ENCODE measurements at regions not wholly inside any gene's neighbourhood (a gene's known extent, or its start where the extent isn't known, plus 50 kb on each side); places are given as distances from the start of the nearest gene placed in this dataset.

DNA sequence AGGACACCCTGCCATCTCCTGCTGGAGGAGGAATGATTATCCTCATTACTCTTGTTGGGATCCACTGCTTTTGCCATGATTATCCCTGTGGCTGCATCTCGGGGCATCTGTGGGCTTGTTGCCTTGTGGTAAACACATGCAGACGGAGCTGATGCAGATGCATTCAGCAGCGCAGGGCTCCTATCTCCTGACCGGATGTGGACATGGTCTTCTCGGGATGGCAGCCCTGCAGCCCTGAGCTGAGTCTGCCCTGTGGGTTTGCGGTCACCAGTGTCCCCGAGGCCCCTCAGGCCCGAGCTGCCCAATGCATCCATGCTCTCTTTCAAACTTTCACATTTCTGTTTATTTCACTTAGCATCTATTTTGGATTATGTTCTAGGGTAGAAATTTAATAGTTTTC lies 250.4 kb upstream of the IRX1 start:
- ATAC-seq (ENCODE audit: low FRiP score in 2 of 2) (no peak), DNase-seq (no peak)
- Histone ChIP-seq H3K36me3 (no peaks in the 10 kb centered on the region), H3K27me3 (no peaks in the 10 kb centered on the region), H3K9me3 (no peaks in the 10 kb centered on the region), H3K4me1 (no peaks in the 10 kb centered on the region), H3K4me3 (no peak overlapping the region), H3K27ac (no peak overlapping the region)
- WGBS, 2 donors, result 88 to 94% methylated on average over 5 to 8 of the region's 8 CpGs
- no peak for TF ChIP-seq EP300 (IDR thresholded peaks at IDR 0.05)
- TF ChIP-seq, protein P1, sequence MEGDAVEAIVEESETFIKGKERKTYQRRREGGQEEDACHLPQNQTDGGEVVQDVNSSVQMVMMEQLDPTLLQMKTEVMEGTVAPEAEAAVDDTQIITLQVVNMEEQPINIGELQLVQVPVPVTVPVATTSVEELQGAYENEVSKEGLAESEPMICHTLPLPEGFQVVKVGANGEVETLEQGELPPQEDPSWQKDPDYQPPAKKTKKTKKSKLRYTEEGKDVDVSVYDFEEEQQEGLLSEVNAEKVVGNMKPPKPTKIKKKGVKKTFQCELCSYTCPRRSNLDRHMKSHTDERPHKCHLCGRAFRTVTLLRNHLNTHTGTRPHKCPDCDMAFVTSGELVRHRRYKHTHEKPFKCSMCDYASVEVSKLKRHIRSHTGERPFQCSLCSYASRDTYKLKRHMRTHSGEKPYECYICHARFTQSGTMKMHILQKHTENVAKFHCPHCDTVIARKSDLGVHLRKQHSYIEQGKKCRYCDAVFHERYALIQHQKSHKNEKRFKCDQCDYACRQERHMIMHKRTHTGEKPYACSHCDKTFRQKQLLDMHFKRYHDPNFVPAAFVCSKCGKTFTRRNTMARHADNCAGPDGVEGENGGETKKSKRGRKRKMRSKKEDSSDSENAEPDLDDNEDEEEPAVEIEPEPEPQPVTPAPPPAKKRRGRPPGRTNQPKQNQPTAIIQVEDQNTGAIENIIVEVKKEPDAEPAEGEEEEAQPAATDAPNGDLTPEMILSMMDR (IDR thresholded peaks at IDR 0.05), result no peak
- TF ChIP-seq POLR2AphosphoS5 (IDR thresholded peaks at IDR 0.05), result no peak
- TF ChIP-seq POLR2A (IDR thresholded peaks at IDR 0.05), result no peak

DNA sequence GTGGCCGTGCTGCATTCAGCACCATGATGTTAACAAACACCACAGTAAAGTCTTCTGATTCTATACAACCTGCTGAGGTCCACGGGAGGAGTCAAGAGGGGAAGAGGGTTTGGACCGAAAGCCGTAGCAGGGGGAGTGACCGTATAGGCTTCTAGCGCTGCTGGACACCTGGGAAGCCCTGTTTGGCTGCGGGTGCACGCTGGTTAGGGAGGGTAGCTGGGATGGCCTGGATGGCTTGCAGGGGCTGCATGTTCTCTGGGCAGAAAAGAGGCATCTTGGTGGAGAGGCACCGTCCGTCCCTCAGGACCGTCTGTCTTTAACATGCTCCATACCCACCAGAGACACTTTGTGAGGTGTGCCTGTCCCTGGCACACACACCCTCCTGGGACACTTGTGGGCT lies 251.0 kb upstream of the IRX1 start:
- H3K9me3 ChIP-seq, result no peaks in the 10 kb centered on the region
- ATAC-seq (ENCODE audit: low FRiP score in 2 of 2) (no peak), DNase-seq (no peak)
- no peak overlapping the region for H3K27ac ChIP-seq
- no peak overlapping the region for H3K4me3 ChIP-seq
- no peaks in the 10 kb centered on the region for H3K36me3 ChIP-seq
- TF ChIP-seq EP300 (IDR thresholded peaks at IDR 0.05) (no peak), POLR2A (IDR thresholded peaks at IDR 0.05) (no peak)
- TF ChIP-seq, protein P1 (IDR thresholded peaks at IDR 0.05), result no peak
- H3K27me3 ChIP-seq, result no peaks in the 10 kb centered on the region
- 82 to 84% methylated on average over 11 of the region's 11 CpGs for WGBS, 2 donors
- no peaks in the 10 kb centered on the region for H3K4me1 ChIP-seq

DNA sequence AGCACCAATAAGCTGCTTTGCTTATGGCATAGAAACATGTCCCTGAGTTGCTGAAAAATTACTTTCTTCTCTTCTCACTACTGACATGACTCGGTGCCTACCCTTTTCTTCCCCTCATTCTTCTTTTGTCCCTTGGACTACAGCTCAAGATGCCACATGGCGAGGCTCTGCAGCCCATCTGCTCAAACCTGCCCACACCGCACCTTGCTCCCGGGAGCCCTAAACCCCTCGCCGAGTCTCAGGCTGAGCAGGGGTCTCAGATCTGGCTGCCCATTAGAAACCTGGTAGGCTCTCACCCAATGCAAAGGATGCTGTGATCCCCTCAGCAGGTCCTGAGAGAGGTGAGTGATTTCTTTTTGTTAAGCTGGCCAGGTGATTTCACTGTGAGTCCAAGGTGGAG lies 251.7 kb upstream of the IRX1 start:
- no peak overlapping the region for H3K27ac ChIP-seq
- ATAC-seq (ENCODE audit: low FRiP score in 2 of 2) (no peak), DNase-seq (no peak)
- no peaks in the 10 kb centered on the region for H3K36me3 ChIP-seq
- H3K27me3 ChIP-seq, result no peaks in the 10 kb centered on the region
- 88% methylated on average over 6 of the region's 6 CpGs for WGBS, 2 donors
- H3K4me1 ChIP-seq, result no peaks in the 10 kb centered on the region
- H3K4me3 ChIP-seq, result no peak overlapping the region
- no peaks in the 10 kb centered on the region for H3K9me3 ChIP-seq
- TF ChIP-seq POLR2AphosphoS5 (IDR thresholded peaks at IDR 0.05) (no peak), POLR2A (IDR thresholded peaks at IDR 0.05) (no peak), EP300 (IDR thresholded peaks at IDR 0.05) (no peak)
- TF ChIP-seq, protein P1 (IDR thresholded peaks at IDR 0.05), result no peak

DNA sequence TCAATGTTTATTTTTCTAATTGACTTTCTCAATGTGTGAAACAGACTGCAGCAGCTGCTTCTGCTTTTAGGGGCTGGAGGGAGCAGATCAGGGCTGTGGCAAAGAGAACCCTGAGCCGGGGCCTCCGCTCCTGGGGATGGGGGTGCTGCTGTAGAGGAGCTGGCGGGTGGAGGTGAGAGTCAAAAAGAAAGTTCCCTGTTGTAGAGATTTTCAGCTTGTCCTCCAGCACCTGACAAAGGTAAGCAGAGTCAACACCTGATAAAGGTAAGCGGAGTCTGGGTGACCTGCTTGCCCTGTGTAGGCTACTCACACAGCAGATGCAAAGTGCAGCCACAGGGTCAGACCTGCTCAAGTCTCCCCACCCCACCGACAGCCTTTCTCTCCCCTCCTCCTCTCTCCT lies 252.4 kb upstream of the IRX1 start:
- no peaks in the 10 kb centered on the region for H3K4me1 ChIP-seq
- no peaks in the 10 kb centered on the region for H3K36me3 ChIP-seq
- H3K27ac ChIP-seq, result no peak overlapping the region
- H3K27me3 ChIP-seq, result no peaks in the 10 kb centered on the region
- no peak for ATAC-seq (ENCODE audit: low FRiP score in 2 of 2)
- 70 to 74% methylated on average over 5 of the region's 5 CpGs for WGBS, 2 donors
- no peak overlapping the region for H3K4me3 ChIP-seq
- H3K9me3 ChIP-seq, result no peaks in the 10 kb centered on the region
- no peak for TF ChIP-seq POLR2A (IDR thresholded peaks at IDR 0.05)
- no peak for TF ChIP-seq EP300 (IDR thresholded peaks at IDR 0.05)
- TF ChIP-seq POLR2AphosphoS5 (IDR thresholded peaks at IDR 0.05), result no peak
- TF ChIP-seq, protein P1 (IDR thresholded peaks at IDR 0.05), result no peak
- no peak for DNase-seq

DNA sequence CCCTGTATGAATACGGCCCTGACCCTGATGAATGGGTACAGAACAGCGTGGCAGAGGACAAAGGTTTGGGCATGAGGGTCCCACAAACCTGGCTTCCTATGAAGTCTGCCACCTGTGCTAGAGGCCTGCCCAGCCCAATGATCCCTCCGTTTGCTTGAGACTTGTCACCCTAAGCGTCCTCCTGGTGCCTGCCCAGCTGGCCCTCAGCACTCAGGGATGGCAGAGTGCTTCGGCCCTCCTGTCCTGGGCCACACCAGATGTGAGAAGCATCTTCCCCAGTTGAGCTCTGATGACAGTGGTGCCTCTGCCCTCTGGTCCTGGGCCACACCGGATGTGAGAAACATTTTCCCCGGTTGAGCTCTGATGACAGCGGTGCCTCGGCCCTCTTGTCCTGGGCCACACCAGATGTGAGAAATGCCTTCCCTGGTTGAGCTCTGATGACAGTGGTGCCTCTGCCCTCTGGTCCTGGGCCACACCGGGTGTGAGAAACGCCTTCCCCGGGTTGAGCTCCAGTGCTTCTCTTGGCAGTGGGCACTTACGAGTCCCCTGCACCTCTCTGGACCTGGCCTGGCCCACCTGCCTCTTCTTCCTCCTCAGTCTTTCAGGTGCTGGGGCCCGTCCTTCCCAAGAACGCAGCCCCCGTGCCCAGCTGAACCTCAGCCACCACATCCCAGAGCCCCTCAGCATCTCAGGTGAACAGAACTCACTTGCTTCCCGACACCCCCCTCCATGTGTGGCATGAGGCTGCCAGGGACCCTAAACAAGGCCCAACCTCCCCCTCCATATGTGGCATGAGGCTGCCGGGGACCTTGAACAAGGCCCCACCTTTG lies 253.1 kb upstream of the IRX1 start:
- Histone ChIP-seq H3K4me3 (no peak overlapping the region), H3K9me3 (no peaks in the 10 kb centered on the region), H3K4me1 (no peaks in the 10 kb centered on the region), H3K27me3 (no peaks in the 10 kb centered on the region), H3K36me3 (no peaks in the 10 kb centered on the region), H3K27ac (no peak overlapping the region)
- ATAC-seq (ENCODE audit: low FRiP score in 2 of 2) (no peak), DNase-seq (no peak)
- 81 to 88% methylated on average over 11 to 18 of the region's 18 CpGs for WGBS, 2 donors
- no peak for TF ChIP-seq POLR2AphosphoS5 (IDR thresholded peaks at IDR 0.05)
- TF ChIP-seq, protein P1 (IDR thresholded peaks at IDR 0.05), result no peak
- TF ChIP-seq EP300 (IDR thresholded peaks at IDR 0.05), result no peak
